Left cardiac atrium (tissue), 4 donors: ENCODE measurements at regions not wholly inside any gene's neighbourhood (a gene's known extent, or its start where the extent isn't known, plus 50 kb on each side); places are given as distances from the start of the nearest gene placed in this dataset.

Experiments
- ATAC-seq, 2 donors: fragments of 200-7000 bp; cut with Tn5 transposase; one replicate each; pipeline ENCODE4 v1.9.1; 2020; ENCODE audit warnings: mild to moderate bottlenecking in 2 of 2, moderate library complexity in 2 of 2
- DNase-seq: peaks from one replicate; pipeline ENCODE4 v3.0.0-alpha.2; 2020
- intact Hi-C, 2 donors: fragments of 100-400 bp; cut with DNase I; formaldehyde crosslinking; loops; one replicate each; pipeline versions ENCODE4 v1.14.1 to v1.15.1; 2022 to 2023
- donor health status: DM: no; HTN: yes; CAD: no.
- donor health status: DM: no; HTN: yes; CAD: no; lungs with severe emphysema.
- donor health status: DM: yes; HTN: yes; CAD: no.
- donor health status: Dilated cardiomyopathy.

GRCh38 chr6:155980014-155980767, 524.6 kb upstream of the NOX3 start:
- no peak for DNase-seq
- ATAC-seq, result no peak
- intact Hi-C loops, result no loop called here

GRCh38 chr6:155975506-155975905, 519.9 kb upstream of the NOX3 start:
- ATAC-seq, result no peak
- no peak for DNase-seq
- intact Hi-C loops, result no loop called here

GRCh38 chr6:155974811-155975323, 519.2 kb upstream of the NOX3 start:
- intact Hi-C loops, result no loop called here
- no peak for DNase-seq
- no peak for ATAC-seq

GRCh38 chr6:155974359-155974758, 518.7 kb upstream of the NOX3 start:
- ATAC-seq (no peak), DNase-seq (no peak)
- intact Hi-C loops, result no loop called here

- intact Hi-C loops, result no loop called here
- no peak for DNase-seq
- no peak for ATAC-seq
These were observed 515.5 kb upstream of the NOX3 start for GRCh38 chr6:155970876-155971708.

GRCh38 chr6:155970472-155970871, 514.8 kb upstream of the NOX3 start:
- DNase-seq (no peak), ATAC-seq (no peak)
- intact Hi-C loops, result no loop called here

GRCh38 chr6:155968921-155969320, 513.3 kb upstream of the NOX3 start:
- DNase-seq, result no peak
- intact Hi-C loops, result no loop called here
- no peak for ATAC-seq

- no peak for ATAC-seq
- no peak for DNase-seq
- intact Hi-C loops, result no loop called here
These were observed 511.7 kb upstream of the NOX3 start for GRCh38 chr6:155967322-155967721.

- ATAC-seq (no peak), DNase-seq (no peak)
- intact Hi-C loops, result no loop called here
These were observed 508.9 kb upstream of the NOX3 start for GRCh38 chr6:155964544-155964943.

GRCh38 chr6:155962276-155962675, 506.6 kb upstream of the NOX3 start:
- intact Hi-C loops, result no loop called here
- DNase-seq, result no peak
- ATAC-seq, result no peak

GRCh38 chr6:155959898-155960495, 504.4 kb upstream of the NOX3 start:
- ATAC-seq (no peak), DNase-seq (no peak)
- intact Hi-C loops, result no loop called here

- ATAC-seq, result no peak
- DNase-seq, result no peak
- intact Hi-C loops, result no loop called here
These were observed 502.9 kb upstream of the NOX3 start for GRCh38 chr6:155958550-155958949.

- intact Hi-C loops, result no loop called here
These were observed 499.4 kb upstream of the NOX3 start for GRCh38 chr6:155955038-155955437.

GRCh38 chr6:155954149-155954548, 498.5 kb upstream of the NOX3 start:
- ATAC-seq (no peak), DNase-seq (no peak)
- intact Hi-C loops, result no loop called here

More at GRCh38 chr6:155955038-155955437, 499.4 kb upstream of the NOX3 start:
- DNase-seq, result no peak
- ATAC-seq, result no peak

- no peak for ATAC-seq
- intact Hi-C loops, result no loop called here
- no peak for DNase-seq
These were observed 493.6 kb upstream of the NOX3 start for GRCh38 chr6:155949256-155949655.

GRCh38 chr6:155946860-155947259, 491.2 kb upstream of the NOX3 start:
- no peak for DNase-seq
- intact Hi-C loops, result no loop called here
- no peak for ATAC-seq

GRCh38 chr6:155943635-155944034, 488.0 kb upstream of the NOX3 start:
- intact Hi-C loops, result no loop called here
- DNase-seq (no peak), ATAC-seq (no peak)

GRCh38 chr6:155939253-155939652, 483.6 kb upstream of the NOX3 start:
- intact Hi-C loops, result no loop called here
- no peak for ATAC-seq

GRCh38 chr6:155936551-155936950, 480.9 kb upstream of the NOX3 start:
- intact Hi-C loops, result no loop called here
- peak in 1 of 2 donors; percentile 47 for ATAC-seq
- DNase-seq, result no peak

More at GRCh38 chr6:155939253-155939652, 483.6 kb upstream of the NOX3 start:
- DNase-seq, result no peak

- DNase-seq (no peak), ATAC-seq (no peak)
- intact Hi-C loops, result no loop called here
These were observed 480.5 kb upstream of the NOX3 start for GRCh38 chr6:155936127-155936526.
